ENCODE measurements at regions not wholly inside any gene's neighbourhood (a gene's known extent, or its start where the extent isn't known, plus 50 kb on each side); places are given as distances from the start of the nearest gene placed in this dataset.

DNA sequence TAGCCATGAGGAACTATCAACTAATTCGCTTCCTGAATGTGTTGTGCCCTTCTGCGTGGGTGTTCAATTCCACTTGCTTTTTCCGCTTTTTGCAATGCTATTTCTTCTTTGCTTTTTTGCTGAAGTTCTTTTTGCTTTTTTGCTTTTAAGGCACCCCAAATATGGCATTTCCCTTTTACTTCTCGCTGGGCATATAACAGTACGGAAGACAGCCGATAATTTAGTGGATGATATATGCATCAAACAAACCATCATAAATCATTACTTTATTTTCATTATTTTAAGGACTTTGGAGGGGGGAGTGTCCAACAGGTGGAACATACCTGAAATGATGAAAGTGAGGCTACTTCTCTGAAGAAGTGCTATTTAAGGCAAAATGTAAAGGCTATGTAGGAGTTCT is 277.0 kb upstream of the MTPN start:
- intact Hi-C loops (cut with DNase I): no loop called here
- 60% methylated on average over 6 of the region's 6 CpGs for WGBS
- no peak overlapping the region for H3K4me3 ChIP-seq

DNA sequence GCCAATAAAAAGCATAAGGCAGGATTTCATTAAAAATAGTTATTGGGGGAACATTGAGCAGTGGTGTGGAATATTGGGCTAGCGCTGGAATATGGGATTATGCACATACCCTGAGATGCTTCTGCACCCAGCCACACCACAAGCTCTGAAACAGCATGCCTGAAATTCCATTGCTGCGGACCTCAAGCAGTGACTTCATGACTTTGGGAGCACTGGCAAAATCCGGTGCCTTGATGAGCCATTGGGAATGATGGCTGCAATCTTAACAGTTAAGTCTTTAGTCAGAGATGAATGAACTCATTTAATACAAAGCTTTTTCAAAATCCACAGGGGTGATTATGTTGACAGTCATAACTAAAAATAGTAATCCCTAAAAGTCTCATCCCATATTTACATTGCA is 274.7 kb upstream of the MTPN start:
- WGBS: 89% methylated on average over 3 of the region's 3 CpGs
- no peaks in the 10 kb centered on the region for H3K36me3 ChIP-seq
- H3K9me3 ChIP-seq: peaks cover 0 to 5% (median 0%) of the 10 kb centered on the region in 4 donors
- H3K27ac ChIP-seq (replicated peaks in 1 of 4): no peak overlapping the region
- DNase-seq (ENCODE audit: extremely low spot score): no peak
- intact Hi-C loops (cut with DNase I): no loop called here
- no peaks in the 10 kb centered on the region for H3K27me3 ChIP-seq
- H3K4me3 ChIP-seq: no peak overlapping the region
- no peaks in the 10 kb centered on the region for H3K4me1 ChIP-seq
- TF ChIP-seq POLR2A (IDR thresholded peaks at IDR 0.05; ENCODE audit: low read depth): no peak
- TF ChIP-seq, protein P1, sequence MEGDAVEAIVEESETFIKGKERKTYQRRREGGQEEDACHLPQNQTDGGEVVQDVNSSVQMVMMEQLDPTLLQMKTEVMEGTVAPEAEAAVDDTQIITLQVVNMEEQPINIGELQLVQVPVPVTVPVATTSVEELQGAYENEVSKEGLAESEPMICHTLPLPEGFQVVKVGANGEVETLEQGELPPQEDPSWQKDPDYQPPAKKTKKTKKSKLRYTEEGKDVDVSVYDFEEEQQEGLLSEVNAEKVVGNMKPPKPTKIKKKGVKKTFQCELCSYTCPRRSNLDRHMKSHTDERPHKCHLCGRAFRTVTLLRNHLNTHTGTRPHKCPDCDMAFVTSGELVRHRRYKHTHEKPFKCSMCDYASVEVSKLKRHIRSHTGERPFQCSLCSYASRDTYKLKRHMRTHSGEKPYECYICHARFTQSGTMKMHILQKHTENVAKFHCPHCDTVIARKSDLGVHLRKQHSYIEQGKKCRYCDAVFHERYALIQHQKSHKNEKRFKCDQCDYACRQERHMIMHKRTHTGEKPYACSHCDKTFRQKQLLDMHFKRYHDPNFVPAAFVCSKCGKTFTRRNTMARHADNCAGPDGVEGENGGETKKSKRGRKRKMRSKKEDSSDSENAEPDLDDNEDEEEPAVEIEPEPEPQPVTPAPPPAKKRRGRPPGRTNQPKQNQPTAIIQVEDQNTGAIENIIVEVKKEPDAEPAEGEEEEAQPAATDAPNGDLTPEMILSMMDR (IDR thresholded peaks at IDR 0.05): no peak
- TF ChIP-seq EP300 (IDR thresholded peaks at IDR 0.05): no peak
- no peak for TF ChIP-seq POLR2AphosphoS5 (IDR thresholded peaks at IDR 0.05)

More for the DNA sequence above, 277.0 kb upstream of the MTPN start:
- no peak overlapping the region for H3K27ac ChIP-seq (replicated peaks in 1 of 4)
- H3K9me3 ChIP-seq: peaks cover 0 to 5% (median 0%) of the 10 kb centered on the region in 4 donors
- no peaks in the 10 kb centered on the region for H3K27me3 ChIP-seq
- no peak for DNase-seq (ENCODE audit: extremely low spot score)
- TF ChIP-seq POLR2A (IDR thresholded peaks at IDR 0.05; ENCODE audit: low read depth): no peak
- no peak for TF ChIP-seq POLR2AphosphoS5 (IDR thresholded peaks at IDR 0.05)
- no peak for TF ChIP-seq EP300 (IDR thresholded peaks at IDR 0.05)
- TF ChIP-seq, protein P1 (IDR thresholded peaks at IDR 0.05): no peak
- H3K36me3 ChIP-seq: no peaks in the 10 kb centered on the region
- H3K4me1 ChIP-seq: no peaks in the 10 kb centered on the region

DNA sequence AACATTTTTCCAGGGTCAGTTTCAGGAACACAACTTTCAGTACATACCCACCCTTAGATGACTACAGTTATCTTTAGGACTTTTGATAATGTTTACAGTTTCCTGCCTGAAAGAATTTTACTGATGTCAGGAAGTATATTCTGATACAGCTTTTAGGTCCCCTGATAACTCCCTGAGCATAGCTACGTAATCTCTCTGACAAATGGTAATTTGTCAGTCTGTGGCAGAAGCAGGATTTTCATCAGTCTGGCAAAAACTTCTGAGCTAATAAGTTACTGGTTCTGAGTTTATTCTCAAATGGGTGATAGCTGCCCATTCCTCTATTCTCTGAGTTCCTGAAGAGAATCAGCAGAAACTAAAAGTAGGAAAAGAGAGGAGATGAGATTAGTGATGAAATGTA is 270.1 kb upstream of the MTPN start:
- intact Hi-C loops (cut with DNase I): no loop called here
- TF ChIP-seq EP300 (IDR thresholded peaks at IDR 0.05) (no peak), POLR2A (IDR thresholded peaks at IDR 0.05; ENCODE audit: low read depth) (no peak), POLR2AphosphoS5 (IDR thresholded peaks at IDR 0.05) (no peak)
- TF ChIP-seq, protein P1 (IDR thresholded peaks at IDR 0.05): no peak
- WGBS: 52% methylated on average over 1 of the region's 1 CpG
- H3K27me3 ChIP-seq: no peaks in the 10 kb centered on the region
- no peaks in the 10 kb centered on the region for H3K36me3 ChIP-seq
- no peak overlapping the region for H3K27ac ChIP-seq (replicated peaks in 1 of 4)
- H3K9me3 ChIP-seq: no peaks in the 10 kb centered on the region
- DNase-seq (ENCODE audit: extremely low spot score): no peak
- H3K4me3 ChIP-seq: no peak overlapping the region
- H3K4me1 ChIP-seq: no peaks in the 10 kb centered on the region

DNA sequence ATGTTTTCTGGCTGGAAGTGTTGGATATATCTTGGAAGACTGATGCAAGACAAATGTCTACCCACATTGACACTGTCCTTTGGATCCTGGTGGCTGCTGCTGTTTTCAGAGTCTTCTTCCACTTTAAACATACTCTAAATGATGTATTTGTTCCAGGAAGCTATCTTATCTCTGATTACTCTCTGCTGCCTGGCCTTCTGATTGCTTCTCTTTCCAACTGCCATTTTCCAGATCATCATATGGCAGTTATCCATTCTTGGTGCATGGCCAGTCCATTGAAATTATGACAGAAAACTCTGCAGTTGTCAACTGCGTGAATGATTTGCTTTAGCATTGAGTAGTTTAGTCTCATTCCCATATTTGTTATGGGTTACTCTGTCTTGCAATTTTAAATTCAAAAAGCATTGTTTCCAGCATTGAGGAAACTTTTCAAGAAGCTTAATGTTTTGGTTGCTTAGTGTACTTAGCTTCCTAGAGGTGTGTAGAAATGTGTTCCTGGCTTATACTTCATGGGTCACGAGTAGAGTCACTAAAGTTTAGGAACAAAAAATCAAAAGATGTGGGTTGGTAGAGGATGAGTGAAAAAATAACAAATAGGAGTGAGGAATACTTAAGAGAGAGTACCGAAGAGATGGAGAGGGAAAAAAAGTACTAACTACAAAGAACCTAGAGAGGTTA is 268.3 kb upstream of the MTPN start:
- no peak for TF ChIP-seq POLR2A (IDR thresholded peaks at IDR 0.05; ENCODE audit: low read depth)
- TF ChIP-seq, protein P1 (IDR thresholded peaks at IDR 0.05): no peak
- no peak for TF ChIP-seq POLR2AphosphoS5 (IDR thresholded peaks at IDR 0.05)
- no peak for TF ChIP-seq EP300 (IDR thresholded peaks at IDR 0.05)
- intact Hi-C loops (cut with DNase I): no loop called here
- no peaks in the 10 kb centered on the region for H3K9me3 ChIP-seq
- no peak for DNase-seq (ENCODE audit: extremely low spot score)
- no peak overlapping the region for H3K4me3 ChIP-seq
- H3K27me3 ChIP-seq: no peaks in the 10 kb centered on the region
- H3K36me3 ChIP-seq: no peaks in the 10 kb centered on the region
- no peaks in the 10 kb centered on the region for H3K4me1 ChIP-seq
- 90% methylated on average over 3 of the region's 3 CpGs for whole genome bisulfite sequencing
- no peak overlapping the region for H3K27ac ChIP-seq (replicated peaks in 1 of 4)

DNA sequence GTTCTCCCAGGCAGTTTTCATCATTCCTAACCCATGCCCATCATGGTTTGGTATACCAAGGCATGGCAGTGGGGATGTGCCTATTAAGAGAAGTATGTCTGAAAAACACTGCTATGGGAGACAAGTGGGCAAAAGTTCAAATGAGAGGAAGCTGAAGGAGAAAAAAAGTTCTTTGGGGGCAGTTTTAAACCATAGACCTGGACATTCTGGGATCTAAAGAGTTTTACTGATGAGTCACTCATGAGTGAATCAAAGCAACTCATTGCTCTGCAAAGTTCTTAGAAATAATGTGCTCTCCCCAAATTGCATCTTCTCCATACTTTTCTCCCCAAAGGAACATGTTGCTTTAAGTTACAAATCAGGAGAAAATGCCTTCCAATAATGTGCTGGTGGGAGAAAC is 256.9 kb upstream of the MTPN start:
- Histone ChIP-seq H3K27me3 (no peaks in the 10 kb centered on the region), H3K4me1 (no peaks in the 10 kb centered on the region), H3K27ac (replicated peaks in 1 of 4) (no peak overlapping the region), H3K36me3 (no peaks in the 10 kb centered on the region), H3K9me3 (peaks cover 0 to 5% (median 0%) of the 10 kb centered on the region in 4 donors), H3K4me3 (no peak overlapping the region)
- intact Hi-C loops (cut with DNase I): no loop called here
- no peak for TF ChIP-seq EP300 (IDR thresholded peaks at IDR 0.05)
- TF ChIP-seq, protein P1 (IDR thresholded peaks at IDR 0.05): no peak
- no peak for TF ChIP-seq POLR2A (IDR thresholded peaks at IDR 0.05; ENCODE audit: low read depth)
- no peak for TF ChIP-seq POLR2AphosphoS5 (IDR thresholded peaks at IDR 0.05)
- no peak for DNase-seq (ENCODE audit: extremely low spot score)
